Glomerular visceral epithelial cell (primary cell): ENCODE measurements at regions not wholly inside any gene's neighbourhood (a gene's known extent, or its start where the extent isn't known, plus 50 kb on each side); places are given as distances from the start of the nearest gene placed in this dataset.
"Not testable (repeated sequence)": the region's sequence is repeated elsewhere in the genome, so short reads cannot be mapped to it uniquely, and the experiment has no call there.

Source experiments
- DNase-seq: peaks from one replicate; pipeline ENCODE4 v3.0.0-alpha.2; 2016; ENCODE audit errors: extremely low spot score

GRCh38 chr7:96861-97260, 95.5 kb upstream of the FAM20C start:
- DNase-seq = no peak

GRCh38 chr7:97310-97841, 95.0 kb upstream of the FAM20C start:
- no peak for DNase-seq

- DNase-seq = peak; percentile 87
Measured at GRCh38 chr7:101146-102046, 91.0 kb upstream of the FAM20C start.

GRCh38 chr7:102047-102711, 90.2 kb upstream of the FAM20C start:
- DNase-seq = no peak

GRCh38 chr7:102721-103120, 89.7 kb upstream of the FAM20C start:
- no peak for DNase-seq

- DNase-seq = not testable (repeated sequence)
Measured at GRCh38 chr7:103981-104380, 88.4 kb upstream of the FAM20C start.

- DNase-seq = no peak
Measured at GRCh38 chr7:105002-105401, 87.4 kb upstream of the FAM20C start.

GRCh38 chr7:106356-106755, 86.0 kb upstream of the FAM20C start:
- DNase-seq = no peak

- DNase-seq = no peak
Measured at GRCh38 chr7:107233-107632, 85.1 kb upstream of the FAM20C start.

GRCh38 chr7:107907-108306, 84.5 kb upstream of the FAM20C start:
- no peak for DNase-seq

GRCh38 chr7:109094-109493, 83.3 kb upstream of the FAM20C start:
- DNase-seq = no peak

- DNase-seq = no peak
Measured at GRCh38 chr7:109898-110556, 82.3 kb upstream of the FAM20C start.

GRCh38 chr7:110557-111232, 81.7 kb upstream of the FAM20C start:
- DNase-seq = no peak

GRCh38 chr7:111591-111990, 80.8 kb upstream of the FAM20C start:
- DNase-seq = no peak

- no peak for DNase-seq
Measured at GRCh38 chr7:112881-113280, 79.5 kb upstream of the FAM20C start.

GRCh38 chr7:115274-115911, 77.0 kb upstream of the FAM20C start:
- no peak for DNase-seq

GRCh38 chr7:116188-116981, 76.0 kb upstream of the FAM20C start:
- no peak for DNase-seq

- no peak for DNase-seq
Measured at GRCh38 chr7:117836-118614, 74.3 kb upstream of the FAM20C start.

GRCh38 chr7:118615-119391, 73.6 kb upstream of the FAM20C start:
- no peak for DNase-seq
